Brain pericyte (primary cell): ENCODE measurements at regions not wholly inside any gene's neighbourhood (a gene's known extent, or its start where the extent isn't known, plus 50 kb on each side); places are given as distances from the start of the nearest gene placed in this dataset.
A peak's percentile ranks its signal among the peaks of the same experiment; 100 is the strongest.

Experiments used
- DNase-seq: peaks from one replicate; pipeline ENCODE4 v3.0.0-alpha.2; 2012; ENCODE audit warnings: low read depth, low spot score

GRCh38 chr18:46265196-46266156 is 161.3 kb downstream of the HAUS1 start:
- peak; percentile 54 for DNase-seq

GRCh38 chr18:46266473-46266872 is 162.3 kb downstream of the HAUS1 start:
- no peak for DNase-seq

DNA sequence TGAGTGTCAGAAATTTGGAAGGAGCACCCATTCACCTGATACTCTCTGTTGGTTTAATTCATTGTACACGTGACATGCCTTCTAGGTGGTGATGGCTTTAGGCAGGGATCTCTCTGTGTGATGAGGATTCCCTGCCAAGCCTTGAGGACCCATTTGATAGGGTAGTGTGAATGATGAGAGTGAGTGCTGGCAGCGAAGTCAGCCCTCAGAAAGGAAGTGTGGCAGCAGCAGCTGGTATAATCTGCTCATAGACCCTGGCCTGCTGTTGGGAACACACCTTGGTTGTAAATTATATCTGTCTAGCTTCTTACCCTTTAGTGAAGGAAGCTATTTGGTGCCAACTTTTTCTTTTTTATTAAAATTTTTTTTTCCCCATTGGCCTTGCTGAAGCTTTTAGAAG is 164.5 kb downstream of the HAUS1 start:
- DNase-seq: no peak

- no peak for DNase-seq
These were observed 165.1 kb downstream of the HAUS1 start for GRCh38 chr18:46269275-46269674.

GRCh38 chr18:46271488-46271887 is 167.3 kb downstream of the HAUS1 start:
- no peak for DNase-seq

DNA sequence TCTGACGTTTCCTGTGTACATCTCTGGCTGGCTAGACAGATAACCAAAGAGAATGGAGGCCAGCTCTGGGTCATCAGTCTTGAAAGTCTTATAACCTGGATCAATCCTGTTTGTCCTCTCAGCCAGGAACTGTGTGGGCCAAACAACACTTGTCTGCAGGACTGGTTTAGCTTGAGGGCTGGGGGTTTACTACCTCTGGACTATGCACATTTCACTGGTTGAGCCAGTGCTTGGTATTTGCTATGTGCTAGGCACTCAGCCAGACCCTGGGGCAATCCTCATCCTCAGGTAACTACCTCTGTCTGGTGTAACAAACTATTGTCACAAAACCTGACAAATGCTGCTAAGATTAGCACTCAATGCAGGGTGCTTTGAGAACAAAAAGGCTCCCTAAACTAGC is 169.7 kb downstream of the HAUS1 start:
- DNase-seq: no peak

- DNase-seq: no peak
These were observed 170.1 kb downstream of the HAUS1 start for GRCh38 chr18:46274266-46274665.

DNA sequence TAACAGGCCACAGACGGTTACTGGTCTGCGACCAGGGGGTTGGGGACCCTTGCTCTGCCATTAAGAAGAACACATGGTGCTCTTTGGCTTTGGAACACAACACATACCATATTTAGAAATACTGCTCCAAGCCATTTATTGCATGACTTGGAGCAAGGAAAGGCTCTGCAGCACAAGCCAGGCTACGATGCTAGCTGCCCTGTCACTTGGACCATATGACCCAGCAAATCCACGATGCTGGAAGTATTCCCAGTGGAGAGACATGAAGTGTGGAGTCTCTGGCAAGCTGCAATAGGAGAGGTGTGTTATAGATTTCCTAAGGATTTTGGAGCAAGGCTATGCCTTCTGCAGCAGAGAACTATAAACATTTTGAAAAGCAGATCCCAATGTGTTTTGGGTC is 171.2 kb downstream of the HAUS1 start:
- no peak for DNase-seq

GRCh38 chr18:46276748-46277147 is 172.6 kb downstream of the HAUS1 start:
- DNase-seq: no peak

GRCh38 chr18:46278481-46279465 is 174.6 kb downstream of the HAUS1 start:
- peak; percentile 83 for DNase-seq

GRCh38 chr18:46279673-46280072 is 175.5 kb downstream of the HAUS1 start:
- no peak for DNase-seq

DNA sequence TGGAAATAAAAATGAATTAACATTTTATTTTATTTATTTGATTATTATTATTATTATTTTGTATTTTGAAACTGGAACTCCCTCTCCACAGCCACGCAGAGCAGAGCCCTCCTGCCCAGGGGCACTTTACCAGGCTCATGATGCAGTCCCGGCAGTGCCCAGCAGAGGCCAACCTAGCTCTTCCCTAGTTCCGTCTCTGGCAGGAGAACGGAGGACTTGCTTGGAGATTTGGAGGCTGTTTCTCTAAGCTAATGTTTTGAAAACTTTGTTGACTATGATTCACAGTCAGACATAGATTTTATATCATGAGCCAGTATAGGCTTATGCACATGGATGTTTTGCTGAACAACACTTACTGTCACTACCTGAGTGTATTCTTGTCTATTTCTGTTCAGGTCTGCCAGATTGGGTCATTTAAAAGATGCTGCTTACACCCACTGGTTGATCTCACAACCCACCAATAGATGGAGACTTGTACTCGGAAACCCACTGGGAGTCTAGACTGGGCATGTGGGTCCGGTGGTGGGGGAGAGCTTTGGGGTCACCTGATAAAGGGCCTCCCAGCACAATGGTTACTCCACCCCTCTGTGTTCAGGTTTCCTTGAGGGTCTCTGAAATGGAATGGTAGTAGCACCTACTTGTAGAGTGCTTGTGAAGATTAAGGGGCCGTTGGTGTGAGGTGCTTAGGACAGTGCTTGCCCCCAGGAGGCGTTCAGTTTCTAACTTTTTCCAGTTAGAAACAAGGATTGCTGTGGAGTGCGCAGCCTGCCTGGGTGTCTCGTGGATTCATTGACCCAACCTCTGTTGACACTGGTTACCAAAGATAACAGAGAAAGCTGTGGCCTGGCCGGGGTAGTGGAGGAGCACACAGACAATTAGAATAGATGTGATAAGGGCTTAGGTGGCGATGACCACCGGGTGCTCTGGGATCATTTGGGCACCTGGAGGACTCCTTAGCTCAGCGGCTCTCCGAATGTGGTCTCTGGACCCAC is 177.3 kb downstream of the HAUS1 start:
- DNase-seq: peak; percentile 47

GRCh38 chr18:46282177-46282570 is 178.0 kb downstream of the HAUS1 start:
- DNase-seq: no peak

DNA sequence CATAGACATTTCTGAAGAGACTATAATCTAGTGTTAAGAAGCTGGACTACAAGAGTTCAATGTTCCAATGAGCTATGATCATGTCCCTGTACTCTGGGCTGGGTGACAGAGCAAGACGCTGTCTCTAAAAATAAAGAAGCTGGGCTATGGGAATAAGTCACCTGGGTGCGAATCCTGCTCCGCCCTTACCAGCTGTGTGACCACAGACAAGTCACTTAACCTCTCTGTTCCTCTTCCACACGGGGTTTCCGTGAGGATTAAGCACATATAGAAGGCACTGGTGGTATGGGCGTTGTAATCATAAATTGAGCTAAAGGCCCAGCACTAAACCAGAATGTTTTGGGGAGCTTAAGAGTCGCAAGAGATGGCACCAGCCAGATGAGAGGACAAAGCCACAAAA is 178.5 kb downstream of the HAUS1 start:
- DNase-seq: no peak

DNA sequence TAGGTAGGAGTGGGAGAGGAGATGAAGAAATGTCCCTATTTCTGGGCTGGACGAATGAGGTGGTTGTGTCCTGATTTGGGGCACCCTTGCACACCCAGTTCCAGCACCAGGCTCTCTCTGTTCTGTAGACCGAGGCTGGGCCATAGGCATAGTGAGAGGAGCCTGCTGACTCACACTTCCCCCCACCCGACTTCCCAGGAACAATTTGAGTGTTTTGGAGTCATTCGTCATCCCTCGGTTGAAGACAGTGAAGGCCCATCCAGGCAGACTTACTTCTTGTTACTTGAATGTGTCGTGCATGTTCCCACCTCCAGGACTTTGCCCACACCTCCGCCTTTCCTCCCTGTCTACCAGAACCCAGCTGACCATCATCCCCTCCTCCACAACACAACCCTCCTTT is 179.1 kb downstream of the HAUS1 start:
- DNase-seq: no peak

GRCh38 chr18:46283895-46284295 is 179.7 kb downstream of the HAUS1 start:
- DNase-seq: no peak

- no peak for DNase-seq
These were observed 185.3 kb downstream of the HAUS1 start for GRCh38 chr18:46289463-46289862.

- no peak for DNase-seq
These were observed 185.7 kb downstream of the HAUS1 start for GRCh38 chr18:46289931-46290330.

DNA sequence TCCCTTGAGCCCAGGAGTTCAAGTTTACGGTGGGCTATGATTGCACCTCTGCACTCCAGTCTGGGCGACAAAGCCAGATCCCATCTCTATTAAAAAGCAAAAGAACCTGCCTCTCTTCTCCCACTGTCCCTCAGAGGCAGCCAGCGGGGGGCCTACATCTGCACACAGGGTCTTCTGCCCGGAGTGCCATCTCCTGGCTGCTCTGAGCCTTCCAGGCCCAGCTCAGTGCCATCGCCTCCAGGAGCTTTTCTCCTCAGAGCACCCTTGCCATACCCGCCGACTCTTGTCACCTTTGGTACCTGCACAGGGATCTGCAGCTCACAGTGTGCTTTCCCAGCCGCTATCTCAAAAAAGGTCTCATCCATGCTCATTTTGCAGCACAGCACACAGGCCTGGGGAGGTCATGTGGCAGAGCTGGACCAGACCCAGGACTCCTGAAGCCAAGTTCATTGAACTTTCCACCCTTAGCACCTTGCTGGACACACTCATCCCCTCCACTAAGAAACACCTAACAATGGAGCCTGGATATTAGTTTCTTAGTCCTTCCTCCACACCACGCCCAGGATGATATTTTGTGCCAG is 186.3 kb downstream of the HAUS1 start:
- DNase-seq: no peak

- DNase-seq: no peak
These were observed 187.0 kb downstream of the HAUS1 start for GRCh38 chr18:46291149-46291548.

- DNase-seq: no peak
These were observed 189.6 kb downstream of the HAUS1 start for GRCh38 chr18:46293742-46294181.
